Fibroblast of peridontal ligament (primary cell): ENCODE measurements at regions not wholly inside any gene's neighbourhood (a gene's known extent, or its start where the extent isn't known, plus 50 kb on each side); places are given as distances from the start of the nearest gene placed in this dataset.
"Not testable (repeated sequence)": the region's sequence is repeated elsewhere in the genome, so short reads cannot be mapped to it uniquely, and the experiment has no call there.

ENCODE experiments used
- DNase-seq: peaks from one replicate; pipeline ENCODE4 v3.0.0-alpha.2; 2010; ENCODE audit errors: extremely low read depth

- DNase-seq, result no peak
These were observed 109.5 kb upstream of the CENPE start for GRCh38 chr4:103307453-103308247.

GRCh38 chr4:103306870-103307375 lies 108.8 kb upstream of the CENPE start:
- no peak for DNase-seq

GRCh38 chr4:103305355-103305754 lies 107.2 kb upstream of the CENPE start:
- DNase-seq, result no peak

- DNase-seq, result no peak
These were observed 104.9 kb upstream of the CENPE start for GRCh38 chr4:103303011-103303410.

GRCh38 chr4:103292959-103293358 lies 94.8 kb upstream of the CENPE start:
- no peak for DNase-seq

- no peak for DNase-seq
These were observed 94.2 kb upstream of the CENPE start for GRCh38 chr4:103292373-103292772.

- no peak for DNase-seq
These were observed 91.0 kb upstream of the CENPE start for GRCh38 chr4:103289186-103289585.

GRCh38 chr4:103272174-103272573 lies 74.0 kb upstream of the CENPE start:
- no peak for DNase-seq

- DNase-seq, result no peak
These were observed 70.6 kb upstream of the CENPE start for GRCh38 chr4:103268746-103269145.

- no peak for DNase-seq
These were observed 66.8 kb upstream of the CENPE start for GRCh38 chr4:103264905-103265304.

GRCh38 chr4:103256068-103256467 lies 57.9 kb upstream of the CENPE start:
- DNase-seq, result not testable (repeated sequence)
